Uterus (tissue), 3 donors: ENCODE measurements at regions not wholly inside any gene's neighbourhood (a gene's known extent, or its start where the extent isn't known, plus 50 kb on each side); places are given as distances from the start of the nearest gene placed in this dataset.

Experiments used
- DNase-seq, 2 donors: peaks; one replicate each; pipeline ENCODE4 v3.0.0-alpha.2; 2019 to 2020
- H3K27ac ChIP-seq, 2 donors: fragments of 200-600 bp; sonication (generic); 1 replicate in 1 of 2; 2 replicates in 1 of 2; pipeline ENCODE4 v1.5.1; 2016 to 2018
- H3K27me3 ChIP-seq, 2 donors: fragments of 200-600 bp; sonication (generic); one replicate each; pipeline ENCODE4 v1.5.1; 2018 to 2019; ENCODE audit warnings: control low read depth in 1 of 2
- H3K36me3 ChIP-seq, 2 donors: fragments of 200-600 bp; sonication (generic); one replicate each; pipeline ENCODE4 v1.5.1; 2019; ENCODE audit warnings: control low read depth in 1 of 2
- H3K4me1 ChIP-seq, 2 donors: fragments of 200-600 bp; sonication (generic); one replicate each; pipeline ENCODE4 v1.5.1; 2018 to 2019; ENCODE audit warnings: control low read depth in 1 of 2
- H3K4me3 ChIP-seq, 2 donors: fragments of 200-600 bp; sonication (generic); 1 replicate in 1 of 2; 2 replicates in 1 of 2; pipeline ENCODE4 v1.5.1; 2018 to 2019; ENCODE audit warnings: mild to moderate bottlenecking in 1 of 2
- H3K9me3 ChIP-seq, 2 donors: fragments of 200-600 bp; sonication (generic); one replicate each; pipeline ENCODE4 v1.5.1; 2019; ENCODE audit warnings: control low read depth in 1 of 2
- CTCF ChIP-seq, 4 experiments: fragments of 200-600 bp in 2 of 4; fragments of 450-650 bp in 2 of 4; sonication (generic) in 2 of 4; IDR thresholded peaks; one replicate each; pipeline ENCODE4 v1.5.1; 2016 to 2019; ENCODE audit warnings: antibody characterized with exemption in 4 of 4, mild to moderate bottlenecking in 2 of 4, moderate library complexity in 1 of 4
- POLR2A ChIP-seq, 2 donors: fragments of 450-650 bp; IDR thresholded peaks; one replicate each; pipeline ENCODE4 v1.6.1; 2016; ENCODE audit warnings: antibody characterized with exemption in 2 of 2, mild to moderate bottlenecking in 1 of 2, moderate library complexity in 1 of 2
- intact Hi-C: fragments of 100-400 bp; cut with DNase I; formaldehyde crosslinking; loops from one replicate; pipeline ENCODE4 v1.15.1; 2023; ENCODE audit warnings: low total_unique reads
- donor health status: DM: yes; HTN: yes; CAD: no.

- Histone ChIP-seq H3K4me1 (no peaks in the 10 kb centered on the region), H3K27me3 (no peaks in the 10 kb centered on the region), H3K36me3 (no peaks in the 10 kb centered on the region), H3K27ac (no peak overlapping the region), H3K4me3 (no peak overlapping the region), H3K9me3 (peaks cover 0 to 4% of the 10 kb centered on the region in 2 donors)
- TF ChIP-seq POLR2A (IDR thresholded peaks at IDR 0.05) (no peak), CTCF (IDR thresholded peaks at IDR 0.05) (no peak)
- DNase-seq, result no peak
- intact Hi-C loops, result no loop called here
These were observed 168.4 kb upstream of the WSCD1 start for GRCh38 chr17:5901731-5902130.

- no peak for TF ChIP-seq POLR2A (IDR thresholded peaks at IDR 0.05)
- TF ChIP-seq CTCF (IDR thresholded peaks at IDR 0.05), result no peak
- H3K27ac ChIP-seq, result no peak overlapping the region
- H3K9me3 ChIP-seq, result peaks cover 0 to 4% of the 10 kb centered on the region in 2 donors
- intact Hi-C loops, result no loop called here
- H3K4me1 ChIP-seq, result no peaks in the 10 kb centered on the region
- no peak for DNase-seq
- H3K27me3 ChIP-seq, result no peaks in the 10 kb centered on the region
- H3K36me3 ChIP-seq, result no peaks in the 10 kb centered on the region
- no peak overlapping the region for H3K4me3 ChIP-seq
These were observed 167.7 kb upstream of the WSCD1 start for GRCh38 chr17:5902181-5903140.

GRCh38 chr17:5911919-5912318 is 158.3 kb upstream of the WSCD1 start:
- no peaks in the 10 kb centered on the region for H3K4me1 ChIP-seq
- H3K36me3 ChIP-seq, result no peaks in the 10 kb centered on the region
- intact Hi-C loops, result no loop called here
- H3K4me3 ChIP-seq, result no peak overlapping the region
- H3K9me3 ChIP-seq, result no peaks in the 10 kb centered on the region
- H3K27ac ChIP-seq, result no peak overlapping the region
- DNase-seq, result no peak
- TF ChIP-seq POLR2A (IDR thresholded peaks at IDR 0.05) (no peak), CTCF (IDR thresholded peaks at IDR 0.05) (no peak)
- no peaks in the 10 kb centered on the region for H3K27me3 ChIP-seq

GRCh38 chr17:5913032-5913531 is 157.1 kb upstream of the WSCD1 start:
- no peaks in the 10 kb centered on the region for H3K9me3 ChIP-seq
- TF ChIP-seq CTCF (IDR thresholded peaks at IDR 0.05) (no peak), POLR2A (IDR thresholded peaks at IDR 0.05) (no peak)

GRCh38 chr17:5913641-5914040 is 156.5 kb upstream of the WSCD1 start:
- intact Hi-C loops, result no loop called here
- H3K27ac ChIP-seq, result no peak overlapping the region
- H3K9me3 ChIP-seq, result no peaks in the 10 kb centered on the region
- H3K4me3 ChIP-seq, result no peak overlapping the region
- no peaks in the 10 kb centered on the region for H3K4me1 ChIP-seq
- H3K36me3 ChIP-seq, result no peaks in the 10 kb centered on the region
- DNase-seq, result no peak
- no peaks in the 10 kb centered on the region for H3K27me3 ChIP-seq
- TF ChIP-seq POLR2A (IDR thresholded peaks at IDR 0.05), result no peak
- no peak for TF ChIP-seq CTCF (IDR thresholded peaks at IDR 0.05)

More at GRCh38 chr17:5913032-5913531, 157.1 kb upstream of the WSCD1 start:
- Histone ChIP-seq H3K4me1 (no peaks in the 10 kb centered on the region), H3K4me3 (no peak overlapping the region), H3K27me3 (no peaks in the 10 kb centered on the region), H3K27ac (no peak overlapping the region), H3K36me3 (no peaks in the 10 kb centered on the region)
- no peak for DNase-seq
- intact Hi-C loops, result no loop called here
